Cardiac fibroblast (primary cell): ENCODE measurements at regions not wholly inside any gene's neighbourhood (a gene's known extent, or its start where the extent isn't known, plus 50 kb on each side); places are given as distances from the start of the nearest gene placed in this dataset.
"Not testable (repeated sequence)": the region's sequence is repeated elsewhere in the genome, so short reads cannot be mapped to it uniquely, and the experiment has no call there.

Experiments used
- DNase-seq, 2 donors: peaks; one replicate each; pipeline versions ENCODE4 v3.0.0 to v3.0.0-alpha.2; 2010; ENCODE audit warnings: low read depth in 2 of 2
- H3K4me3 ChIP-seq, 2 donors: replicated peaks in 1 of 2; 1 replicate in 1 of 2; 2 replicates in 1 of 2; pipeline ENCODE4 v1.5.1; 2011; ENCODE audit warnings: low read depth in 2 of 2, low read length in 2 of 2, mild to moderate bottlenecking in 2 of 2, moderate library complexity in 1 of 2
- CTCF ChIP-seq: IDR thresholded peaks from one replicate; pipeline ENCODE4 v1.5.1; 2011; ENCODE audit warnings: low read depth, mild to moderate bottlenecking, low read length, inconsistent platforms

- no peak for TF ChIP-seq CTCF
- H3K4me3 ChIP-seq = no peak overlapping the region
- no peak for DNase-seq
Measured at GRCh38 chr1:234896477-234897389, 231.9 kb downstream of the TOMM20 start.

- peak; percentile 44 to 87 for DNase-seq
- no peak overlapping the region for H3K4me3 ChIP-seq
- TF ChIP-seq CTCF = no peak
Measured at GRCh38 chr1:234893725-234894630, 234.7 kb downstream of the TOMM20 start.

- TF ChIP-seq CTCF = no peak
- H3K4me3 ChIP-seq = no peak overlapping the region
- no peak for DNase-seq
Measured at GRCh38 chr1:234893359-234893724, 235.3 kb downstream of the TOMM20 start.

- H3K4me3 ChIP-seq = no peak overlapping the region
- no peak for TF ChIP-seq CTCF
- DNase-seq = no peak
Measured at GRCh38 chr1:234892642-234893041, 236.0 kb downstream of the TOMM20 start.

- TF ChIP-seq CTCF = no peak
- DNase-seq = no peak
- no peak overlapping the region for H3K4me3 ChIP-seq
Measured at GRCh38 chr1:234891427-234891826, 237.2 kb downstream of the TOMM20 start.

- no peak for TF ChIP-seq CTCF
- H3K4me3 ChIP-seq = no peak overlapping the region
- no peak for DNase-seq
Measured at GRCh38 chr1:234889643-234890042, 239.0 kb downstream of the TOMM20 start.

GRCh38 chr1:234888247-234888646, 240.4 kb downstream of the TOMM20 start:
- not testable (repeated sequence) for H3K4me3 ChIP-seq, DNase-seq
